GM23338 (cell line): ENCODE measurements at regions not wholly inside any gene's neighbourhood (a gene's known extent, or its start where the extent isn't known, plus 50 kb on each side); places are given as distances from the start of the nearest gene placed in this dataset.

Experiments used
- ATAC-seq: fragments of 200-7000 bp; cut with Tn5 transposase; 3 replicates; pipeline ENCODE4 v1.9.1; 2020
- DNase-seq: peaks from one replicate; pipeline ENCODE4 v3.0.0-alpha.2; 2015; ENCODE audit warnings: low spot score
- H2AFZ ChIP-seq: fragments of 200-600 bp; sonication (generic); 2 replicates; pipeline ENCODE4 v1.8.0; 2016; ENCODE audit warnings: antibody characterized with exemption, mild to moderate bottlenecking, moderate library complexity
- H3F3A ChIP-seq: fragments of 200-600 bp; sonication (generic); replicated peaks from 2 replicates; pipeline ENCODE4 v1.8.0; 2017; ENCODE audit warnings: antibody characterized with exemption, mixed run types, low read depth
- H3K27ac ChIP-seq: fragments of 200-600 bp; sonication (generic); 2 replicates; pipeline ENCODE4 v1.6.1; 2016; ENCODE audit warnings: low read depth
- H3K27me3 ChIP-seq: fragments of 200-600 bp; sonication (generic); 2 replicates; pipeline ENCODE4 v1.8.0; 2016; ENCODE audit warnings: mild to moderate bottlenecking, mixed run types, moderate library complexity; ENCODE audit not compliant: insufficient read depth
- H3K36me3 ChIP-seq: fragments of 200-600 bp; sonication (generic); 2 replicates; pipeline ENCODE4 v1.8.0; 2016; ENCODE audit warnings: mild to moderate bottlenecking; ENCODE audit not compliant: insufficient read depth
- H3K4me1 ChIP-seq: fragments of 200-600 bp; sonication (generic); 2 replicates; pipeline ENCODE4 v1.8.0; 2016; ENCODE audit warnings: mild to moderate bottlenecking, moderate library complexity; ENCODE audit not compliant: insufficient read depth
- H3K4me2 ChIP-seq: fragments of 200-600 bp; sonication (generic); 2 replicates; pipeline ENCODE4 v1.7.1; 2017; ENCODE audit warnings: mixed run types
- H3K4me3 ChIP-seq: fragments of 200-600 bp; sonication (generic); 2 replicates; pipeline ENCODE4 v1.6.1; 2016; ENCODE audit warnings: mixed run types
- H3K79me2 ChIP-seq: fragments of 200-600 bp; sonication (generic); replicated peaks from 2 replicates; pipeline ENCODE4 v1.8.0; 2017; ENCODE audit warnings: mild to moderate bottlenecking; ENCODE audit not compliant: insufficient read depth
- H3K9me2 ChIP-seq: fragments of 200-600 bp; sonication (generic); 2 replicates; pipeline ENCODE4 v1.8.0; 2017; ENCODE audit not compliant: insufficient read depth
- H4K20me1 ChIP-seq: fragments of 200-600 bp; sonication (generic); replicated peaks from 2 replicates; pipeline ENCODE4 v1.8.0; 2017; ENCODE audit warnings: mild to moderate bottlenecking; ENCODE audit not compliant: insufficient read depth
- H3K27ac Mint-ChIP-seq: 2 replicates; pipeline ENCODE4 v1.8.0; 2020; ENCODE audit warnings: inconsistent platforms, mild to moderate bottlenecking, moderate library complexity, mixed read lengths
- H3K27me3 Mint-ChIP-seq: 3 replicates; pipeline ENCODE4 v1.8.0; 2022; ENCODE audit warnings: low read depth, mild to moderate bottlenecking, moderate library complexity, mixed read lengths, inconsistent platforms; ENCODE audit not compliant: insufficient read depth, poor library complexity
- H3K36me3 Mint-ChIP-seq: 3 replicates; pipeline ENCODE4 v1.8.0; 2021; ENCODE audit warnings: low read depth, mild to moderate bottlenecking, inconsistent platforms, moderate library complexity, mixed read lengths
- H3K4me1 Mint-ChIP-seq: 3 replicates; pipeline ENCODE4 v1.8.0; 2020; ENCODE audit warnings: mild to moderate bottlenecking, inconsistent platforms, mixed read lengths
- H3K4me3 Mint-ChIP-seq: 3 replicates; pipeline ENCODE4 v1.8.0; 2021; ENCODE audit warnings: moderate library complexity, mild to moderate bottlenecking, inconsistent platforms, mixed read lengths
- H3K9me3 Mint-ChIP-seq: 3 replicates; pipeline ENCODE4 v1.8.0; 2020; ENCODE audit warnings: moderate library complexity, mild to moderate bottlenecking, inconsistent platforms, mixed read lengths
- CTCF ChIP-seq, 2 experiments: fragments of 200-600 bp in 1 of 2; sonication (generic) in 1 of 2; conservative IDR thresholded peaks; 2 replicates each; pipeline versions ENCODE4 v1.5.1 to v1.6.1; 2016 to 2017; ENCODE audit warnings: antibody characterized with exemption in 2 of 2, low read depth in 2 of 2, mild to moderate bottlenecking in 2 of 2, moderate library complexity in 1 of 2
- EZH2 ChIP-seq: fragments of 200-600 bp; sonication (generic); IDR thresholded peaks from one replicate; pipeline ENCODE4 v1.8.0; 2017; ENCODE audit warnings: antibody characterized with exemption, mild to moderate bottlenecking, low read depth; ENCODE audit not compliant: unreplicated experiment
- JUNB ChIP-seq: IDR thresholded peaks from one replicate; pipeline ENCODE4 v1.6.1; 2016; ENCODE audit warnings: antibody characterized with exemption; ENCODE audit not compliant: unreplicated experiment
- NANOG ChIP-seq: IDR thresholded peaks from 2 replicates; pipeline ENCODE4 v1.6.1; 2016; ENCODE audit warnings: antibody characterized with exemption, borderline replicate concordance
- POLR2AphosphoS5 ChIP-seq: IDR thresholded peaks from 2 replicates; pipeline ENCODE4 v1.6.1; 2016; ENCODE audit warnings: antibody characterized with exemption, low read depth
- ZNF114 ChIP-seq: fragments of 250-450 bp; sonication (Bioruptor Pico); IDR thresholded peaks from 2 replicates; pipeline ENCODE4 v1.5.0; 2020; ENCODE audit warnings: mild to moderate bottlenecking, moderate library complexity
- ZNF331 ChIP-seq: fragments of 250-450 bp; sonication (Bioruptor Pico); IDR thresholded peaks from 2 replicates; pipeline ENCODE4 v1.5.0; 2020; ENCODE audit warnings: low read depth, mild to moderate bottlenecking, moderate library complexity
- TF ChIP-seq, protein P1 (sequence below): fragments of 250-450 bp; sonication (Bioruptor Pico); IDR thresholded peaks from 2 replicates; pipeline ENCODE4 v1.5.0; 2020; ENCODE audit warnings: mild to moderate bottlenecking, moderate library complexity

- H3K4me1 ChIP-seq = no peaks in the 10 kb centered on the region
- Mint-ChIP-seq H3K4me1 (no peaks in the 10 kb centered on the region), H3K27ac (no peak overlapping the region), H3K36me3 (no peaks in the 10 kb centered on the region), H3K4me3 (no peak overlapping the region), H3K9me3 (no peaks in the 10 kb centered on the region), H3K27me3 (peaks cover 2% of the 10 kb centered on the region)
- H3K4me2 ChIP-seq = no peak overlapping the region
- ATAC-seq (no peak), DNase-seq (no peak)
- H3K79me2 ChIP-seq = no peaks in the 10 kb centered on the region
- no peaks in the 10 kb centered on the region for H3K27me3 ChIP-seq
- TF ChIP-seq POLR2AphosphoS5 = no peak
- TF ChIP-seq ZNF114 (CRISPR knock-in tag) = no peak
- TF ChIP-seq NANOG = no peak
- no peak for TF ChIP-seq ZNF331 (CRISPR knock-in tag)
- TF ChIP-seq JUNB = no peak
- no peak for TF ChIP-seq CTCF (conservative IDR thresholded peaks at IDR 0.05; ENCODE audit: low read depth in 2 of 2)
- no peak for TF ChIP-seq EZH2
- TF ChIP-seq, protein P1, sequence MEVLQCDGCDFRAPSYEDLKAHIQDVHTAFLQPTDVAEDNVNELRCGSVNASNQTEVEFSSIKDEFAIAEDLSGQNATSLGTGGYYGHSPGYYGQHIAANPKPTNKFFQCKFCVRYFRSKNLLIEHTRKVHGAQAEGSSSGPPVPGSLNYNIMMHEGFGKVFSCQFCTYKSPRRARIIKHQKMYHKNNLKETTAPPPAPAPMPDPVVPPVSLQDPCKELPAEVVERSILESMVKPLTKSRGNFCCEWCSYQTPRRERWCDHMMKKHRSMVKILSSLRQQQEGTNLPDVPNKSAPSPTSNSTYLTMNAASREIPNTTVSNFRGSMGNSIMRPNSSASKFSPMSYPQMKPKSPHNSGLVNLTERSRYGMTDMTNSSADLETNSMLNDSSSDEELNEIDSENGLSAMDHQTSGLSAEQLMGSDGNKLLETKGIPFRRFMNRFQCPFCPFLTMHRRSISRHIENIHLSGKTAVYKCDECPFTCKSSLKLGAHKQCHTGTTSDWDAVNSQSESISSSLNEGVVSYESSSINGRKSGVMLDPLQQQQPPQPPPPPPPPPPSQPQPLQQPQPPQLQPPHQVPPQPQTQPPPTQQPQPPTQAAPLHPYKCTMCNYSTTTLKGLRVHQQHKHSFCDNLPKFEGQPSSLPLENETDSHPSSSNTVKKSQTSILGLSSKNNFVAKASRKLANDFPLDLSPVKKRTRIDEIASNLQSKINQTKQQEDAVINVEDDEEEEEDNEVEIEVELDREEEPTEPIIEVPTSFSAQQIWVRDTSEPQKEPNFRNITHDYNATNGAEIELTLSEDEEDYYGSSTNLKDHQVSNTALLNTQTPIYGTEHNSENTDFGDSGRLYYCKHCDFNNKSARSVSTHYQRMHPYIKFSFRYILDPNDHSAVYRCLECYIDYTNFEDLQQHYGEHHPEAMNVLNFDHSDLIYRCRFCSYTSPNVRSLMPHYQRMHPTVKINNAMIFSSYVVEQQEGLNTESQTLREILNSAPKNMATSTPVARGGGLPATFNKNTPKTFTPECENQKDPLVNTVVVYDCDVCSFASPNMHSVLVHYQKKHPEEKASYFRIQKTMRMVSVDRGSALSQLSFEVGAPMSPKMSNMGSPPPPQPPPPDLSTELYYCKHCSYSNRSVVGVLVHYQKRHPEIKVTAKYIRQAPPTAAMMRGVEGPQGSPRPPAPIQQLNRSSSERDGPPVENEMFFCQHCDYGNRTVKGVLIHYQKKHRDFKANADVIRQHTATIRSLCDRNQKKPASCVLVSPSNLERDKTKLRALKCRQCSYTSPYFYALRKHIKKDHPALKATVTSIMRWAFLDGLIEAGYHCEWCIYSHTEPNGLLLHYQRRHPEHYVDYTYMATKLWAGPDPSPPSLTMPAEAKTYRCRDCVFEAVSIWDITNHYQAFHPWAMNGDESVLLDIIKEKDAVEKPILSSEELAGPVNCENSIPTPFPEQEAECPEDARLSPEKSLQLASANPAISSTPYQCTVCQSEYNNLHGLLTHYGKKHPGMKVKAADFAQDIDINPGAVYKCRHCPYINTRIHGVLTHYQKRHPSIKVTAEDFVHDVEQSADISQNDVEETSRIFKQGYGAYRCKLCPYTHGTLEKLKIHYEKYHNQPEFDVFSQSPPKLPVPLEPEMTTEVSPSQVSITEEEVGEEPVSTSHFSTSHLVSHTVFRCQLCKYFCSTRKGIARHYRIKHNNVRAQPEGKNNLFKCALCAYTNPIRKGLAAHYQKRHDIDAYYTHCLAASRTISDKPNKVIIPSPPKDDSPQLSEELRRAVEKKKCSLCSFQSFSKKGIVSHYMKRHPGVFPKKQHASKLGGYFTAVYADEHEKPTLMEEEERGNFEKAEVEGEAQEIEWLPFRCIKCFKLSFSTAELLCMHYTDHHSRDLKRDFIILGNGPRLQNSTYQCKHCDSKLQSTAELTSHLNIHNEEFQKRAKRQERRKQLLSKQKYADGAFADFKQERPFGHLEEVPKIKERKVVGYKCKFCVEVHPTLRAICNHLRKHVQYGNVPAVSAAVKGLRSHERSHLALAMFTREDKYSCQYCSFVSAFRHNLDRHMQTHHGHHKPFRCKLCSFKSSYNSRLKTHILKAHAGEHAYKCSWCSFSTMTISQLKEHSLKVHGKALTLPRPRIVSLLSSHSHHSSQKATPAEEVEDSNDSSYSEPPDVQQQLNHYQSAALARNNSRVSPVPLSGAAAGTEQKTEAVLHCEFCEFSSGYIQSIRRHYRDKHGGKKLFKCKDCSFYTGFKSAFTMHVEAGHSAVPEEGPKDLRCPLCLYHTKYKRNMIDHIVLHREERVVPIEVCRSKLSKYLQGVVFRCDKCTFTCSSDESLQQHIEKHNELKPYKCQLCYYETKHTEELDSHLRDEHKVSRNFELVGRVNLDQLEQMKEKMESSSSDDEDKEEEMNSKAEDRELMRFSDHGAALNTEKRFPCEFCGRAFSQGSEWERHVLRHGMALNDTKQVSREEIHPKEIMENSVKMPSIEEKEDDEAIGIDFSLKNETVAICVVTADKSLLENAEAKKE (CRISPR knock-in tag) = no peak
- H3F3A ChIP-seq = no peaks in the 10 kb centered on the region
- no peak overlapping the region for H2AFZ ChIP-seq
- H4K20me1 ChIP-seq = no peaks in the 10 kb centered on the region
- H3K4me3 ChIP-seq = no peak overlapping the region
- no peak overlapping the region for H3K27ac ChIP-seq
- H3K36me3 ChIP-seq = no peaks in the 10 kb centered on the region
- H3K9me2 ChIP-seq = no peaks in the 10 kb centered on the region
These were observed 1012.1 kb upstream of the SLIT2 start for GRCh38 chr4:19239565-19239964.
